Activated T-cell treated with anti-CD3 and anti-CD28 coated beads, Interleukin-2, amount 50 U/mL, for 48 hours (primary cell): ENCODE measurements at regions not wholly inside any gene's neighbourhood (a gene's known extent, or its start where the extent isn't known, plus 50 kb on each side); places are given as distances from the start of the nearest gene placed in this dataset.

ENCODE experiments used
- DNase-seq, 2 experiments: peaks; one replicate each; pipeline ENCODE4 v3.0.0-alpha.2; 2020

DNA sequence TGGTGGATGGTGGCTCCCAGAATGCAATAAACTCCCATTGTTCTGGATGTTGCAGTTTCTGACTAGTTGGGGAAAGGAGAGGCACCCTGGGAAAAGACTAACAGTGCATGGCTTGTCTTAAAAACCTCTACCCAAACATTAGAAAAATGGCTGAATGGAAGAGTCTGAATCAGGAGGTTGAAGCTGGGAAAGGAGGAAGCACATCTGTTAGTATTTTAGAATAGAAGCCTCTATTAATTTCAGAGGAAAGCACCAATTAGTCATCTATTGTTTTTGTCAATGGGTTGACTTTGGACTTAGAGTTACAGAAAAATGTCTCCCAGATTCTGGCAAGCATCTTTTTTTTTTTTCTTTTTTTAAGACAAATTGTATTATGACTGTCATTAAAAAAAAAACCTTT lies 56.1 kb upstream of the ELMO1 start:
- no peak for DNase-seq

DNA sequence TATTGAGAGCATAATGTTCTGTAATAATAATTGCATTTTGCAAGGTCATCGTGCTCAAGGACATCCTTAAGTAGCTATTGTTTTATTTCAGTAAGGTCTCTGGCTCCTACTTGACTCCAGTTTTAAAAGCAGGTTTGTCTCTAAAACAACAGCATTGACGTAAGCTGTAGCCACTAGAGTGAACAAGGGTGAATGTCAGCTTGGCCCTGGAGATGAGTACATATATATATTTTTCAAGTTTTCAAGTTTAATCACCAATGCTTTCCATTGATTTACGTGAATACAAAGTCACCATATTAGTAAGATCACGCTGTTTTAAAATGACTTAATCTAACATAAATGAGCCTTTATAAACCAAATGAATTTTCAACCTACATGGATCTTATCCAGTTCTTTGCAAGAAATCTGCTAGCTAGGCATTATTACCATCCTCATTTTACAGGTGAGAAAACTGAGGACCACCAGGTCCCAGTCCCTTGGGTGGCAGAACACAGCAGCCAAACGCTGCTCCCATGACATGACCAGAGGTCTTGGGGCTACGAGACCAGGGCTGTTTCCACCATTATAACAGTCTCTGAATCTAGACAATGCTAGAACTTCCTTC lies 57.2 kb upstream of the ELMO1 start:
- no peak for DNase-seq

DNA sequence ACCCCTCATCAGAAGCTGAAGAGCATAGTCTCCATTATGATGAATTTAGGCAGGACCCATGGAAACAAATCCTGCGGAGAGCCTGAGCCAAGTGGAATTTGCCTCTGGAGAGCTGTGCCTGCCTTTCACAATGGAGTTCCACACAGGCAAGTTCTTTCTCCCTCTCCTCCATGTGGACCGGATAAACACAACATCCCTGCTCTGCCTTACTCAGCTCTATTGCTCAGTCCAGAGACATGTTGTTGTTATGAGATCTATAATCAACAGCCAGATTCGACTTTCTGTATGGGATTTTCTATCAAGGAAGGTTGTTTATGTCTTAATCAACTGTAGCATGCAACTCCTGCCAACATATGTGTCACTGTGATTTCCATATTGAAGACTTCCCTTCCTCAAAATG lies 59.5 kb upstream of the ELMO1 start:
- no peak for DNase-seq

DNA sequence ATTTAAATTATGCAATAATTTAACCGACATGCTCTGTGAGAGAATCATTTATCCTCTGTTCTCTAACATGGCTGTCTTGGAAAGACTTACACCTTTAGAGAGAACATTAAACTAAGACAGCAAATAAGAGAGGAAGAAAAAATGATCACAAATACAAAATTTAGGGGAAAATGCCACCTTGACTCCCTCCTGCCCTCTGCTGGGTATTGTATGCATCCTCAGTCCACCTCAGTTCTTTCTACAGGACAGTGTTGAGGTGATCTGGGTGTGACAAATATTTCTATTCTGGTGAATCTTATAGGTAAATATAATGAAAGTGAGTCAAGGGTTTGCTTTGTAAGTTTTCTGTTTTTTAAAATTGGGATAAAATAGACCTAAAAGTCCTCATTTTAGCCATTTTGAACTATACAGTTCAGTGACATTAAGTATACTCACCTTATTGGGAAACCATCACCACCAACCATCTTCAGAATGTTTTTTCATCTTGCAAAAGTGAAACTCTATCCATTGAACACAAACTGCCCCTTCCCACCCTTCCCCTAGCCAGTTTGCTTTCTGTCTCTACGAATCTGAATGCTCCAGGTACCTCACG lies 61.5 kb upstream of the ELMO1 start:
- DNase-seq: peak in 1 of 2 experiments; percentile 30

DNA sequence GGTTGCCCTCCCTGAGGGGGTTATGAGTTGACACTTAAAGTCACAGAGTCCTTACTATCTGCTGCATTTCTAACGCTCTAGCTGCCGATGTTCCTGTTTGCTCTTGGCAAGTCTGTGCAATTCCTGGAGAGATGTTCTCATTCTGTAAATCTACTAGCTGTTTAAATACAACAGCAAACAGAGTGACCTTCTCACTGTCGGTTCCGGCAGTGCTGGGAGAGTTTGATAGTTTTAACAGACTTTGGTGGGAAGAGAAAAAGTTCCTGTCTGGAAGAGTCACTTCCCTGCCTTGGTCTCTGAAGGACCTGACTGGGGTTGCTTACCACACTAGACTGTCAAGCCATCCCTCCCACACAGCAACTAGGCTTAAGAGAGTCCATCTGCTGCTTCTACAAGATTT lies 63.3 kb upstream of the ELMO1 start:
- no peak for DNase-seq

DNA sequence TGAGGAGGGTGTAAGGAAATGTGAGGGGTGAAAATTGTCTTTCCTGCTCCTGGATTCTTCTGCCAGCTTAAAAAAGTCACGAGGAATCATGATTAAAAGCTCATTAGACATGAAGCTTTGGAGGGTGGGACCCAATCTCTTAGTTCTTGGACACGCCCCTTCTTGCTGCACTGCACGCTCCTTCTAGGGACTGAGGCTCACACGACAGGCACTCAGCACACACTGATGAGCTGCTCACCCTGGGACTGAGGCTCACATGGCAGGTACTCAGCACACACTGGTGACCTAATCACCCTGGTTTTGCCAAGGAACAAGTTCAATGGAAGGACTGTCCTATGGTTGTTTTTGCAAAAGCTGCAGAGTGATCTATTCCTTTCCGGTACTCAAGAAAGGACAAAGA lies 65.8 kb upstream of the ELMO1 start:
- DNase-seq: no peak

DNA sequence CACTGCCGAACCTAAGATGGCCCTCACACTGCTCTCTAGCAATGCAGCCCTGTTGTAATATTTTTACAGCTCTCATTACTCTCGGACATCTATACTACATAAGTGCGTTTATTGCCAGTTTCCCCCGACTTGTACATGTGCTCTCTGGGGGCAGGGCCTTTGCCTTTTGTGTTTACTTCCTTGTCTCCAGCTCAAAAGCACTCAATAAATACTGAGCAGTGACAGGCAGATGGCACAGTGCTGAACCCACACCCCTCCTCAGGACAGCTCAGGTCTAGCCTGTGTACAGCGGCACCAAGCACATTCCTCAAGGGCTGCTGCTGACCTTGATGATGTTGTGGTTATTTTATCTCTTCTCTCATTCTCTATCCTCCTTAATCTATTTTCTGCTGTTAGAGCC lies 68.0 kb upstream of the ELMO1 start:
- DNase-seq: no peak

DNA sequence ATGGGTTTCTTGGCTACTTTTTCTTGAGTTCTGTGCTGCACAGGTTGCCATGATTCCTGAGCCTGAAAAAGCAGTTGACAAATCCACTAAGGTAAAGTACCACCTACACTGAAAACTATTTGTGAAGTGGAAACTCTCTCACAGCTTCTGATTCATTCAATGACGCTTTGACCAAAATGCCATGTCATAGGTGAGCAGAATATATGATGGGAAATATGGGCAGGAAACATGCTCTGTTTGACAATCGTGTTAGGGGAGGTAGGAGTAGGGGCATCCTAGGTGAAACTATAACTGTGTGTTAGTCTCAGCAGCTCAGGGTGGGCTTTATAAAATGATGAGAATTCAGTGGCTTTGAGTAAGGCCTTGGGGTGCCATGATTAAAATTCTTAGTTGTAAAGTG lies 69.6 kb upstream of the ELMO1 start:
- DNase-seq: no peak

DNA sequence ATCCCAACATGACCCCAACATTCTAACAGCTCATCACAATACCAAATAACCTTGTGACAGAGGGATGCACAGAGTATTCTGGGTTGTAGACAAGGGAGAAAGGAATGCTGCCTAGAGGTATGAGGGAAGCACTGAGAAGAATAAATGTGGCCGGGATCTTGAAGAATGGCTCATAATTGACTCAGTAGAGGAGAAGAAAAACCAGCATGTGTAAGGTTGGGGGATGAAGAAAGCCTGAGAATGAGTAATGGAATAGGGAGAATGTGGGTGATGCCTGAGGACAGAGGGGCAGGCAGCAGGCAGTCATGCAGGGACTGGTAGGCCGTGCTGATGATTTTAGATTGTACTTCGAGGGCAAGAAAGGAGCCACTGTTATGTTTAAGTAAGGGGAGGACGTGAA lies 75.4 kb upstream of the ELMO1 start:
- DNase-seq: no peak

DNA sequence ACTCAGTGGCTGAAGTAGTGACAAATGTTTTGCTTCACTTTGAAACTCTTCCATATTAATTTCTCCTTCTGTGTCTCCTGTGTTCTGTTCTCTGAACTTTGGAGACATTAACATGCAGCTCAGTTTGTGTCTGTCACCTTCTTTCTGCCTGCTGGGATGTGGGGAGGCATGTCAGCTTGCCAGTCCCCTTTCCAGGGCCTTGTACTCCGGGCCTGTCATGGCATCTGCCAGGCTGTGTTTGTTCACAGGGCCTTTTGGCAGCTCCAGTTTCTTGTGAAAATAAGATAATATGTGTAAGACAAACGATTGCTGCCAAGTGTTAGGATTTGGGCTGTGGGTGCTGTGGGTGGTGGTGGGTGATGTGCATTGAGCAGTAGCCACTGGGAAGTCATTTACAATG lies 76.1 kb upstream of the ELMO1 start:
- DNase-seq: no peak

DNA sequence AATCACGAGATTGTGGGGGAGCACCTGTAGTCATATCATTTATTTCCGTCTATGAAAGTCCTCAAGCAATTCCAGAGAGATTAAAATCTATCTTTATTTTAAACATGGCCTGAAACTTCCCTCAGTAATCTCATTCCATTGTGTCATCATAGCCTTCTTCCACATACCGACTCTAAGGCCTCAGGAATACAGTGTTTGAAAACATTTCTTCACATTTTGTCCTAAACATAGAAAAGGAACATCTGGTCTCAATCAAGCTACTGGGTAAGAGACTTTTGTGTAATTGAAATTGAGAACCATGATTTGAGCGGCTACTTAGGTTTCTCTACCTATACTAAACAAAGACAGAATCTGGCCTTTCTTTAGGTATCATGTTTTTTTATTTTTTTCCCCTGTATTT lies 78.0 kb upstream of the ELMO1 start:
- DNase-seq: no peak

DNA sequence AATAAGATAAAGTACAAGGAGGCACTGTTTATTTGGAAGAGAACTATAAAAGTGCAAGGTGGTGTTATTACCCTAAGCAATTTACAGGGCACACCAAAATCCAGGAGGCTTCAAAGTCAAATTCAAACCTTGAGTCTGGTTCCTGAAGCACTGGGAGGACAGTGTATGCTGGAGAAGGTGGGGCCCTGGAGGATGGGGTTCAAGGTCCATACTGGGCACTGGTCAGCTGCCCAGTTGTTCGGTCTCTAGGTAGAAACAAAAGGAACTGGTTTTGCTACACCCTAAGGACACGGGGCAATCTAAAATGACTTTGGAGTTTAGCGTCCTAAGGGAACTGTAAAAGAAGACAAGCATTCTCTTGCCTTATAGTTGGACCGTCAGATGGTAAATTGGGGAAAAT lies 78.4 kb upstream of the ELMO1 start:
- DNase-seq: no peak

DNA sequence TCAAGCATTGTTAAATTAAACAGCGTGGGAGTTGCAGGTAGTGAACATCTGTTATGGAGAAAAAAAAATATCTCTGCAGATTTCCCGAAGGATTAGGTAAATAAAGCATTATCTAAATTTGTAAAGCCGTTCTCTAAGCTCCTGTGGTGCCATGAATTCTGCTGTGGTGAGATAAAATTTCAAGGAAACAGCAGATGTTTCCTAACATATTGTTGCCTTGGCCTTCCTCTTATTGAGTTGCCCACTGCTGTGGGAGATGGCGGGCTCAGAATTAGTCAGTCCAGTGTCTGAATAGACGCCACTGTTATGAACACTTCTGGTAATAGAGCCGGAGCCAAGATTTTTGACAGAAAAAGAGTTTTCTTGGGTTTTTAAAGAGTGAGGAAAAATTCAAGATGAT lies 82.6 kb upstream of the ELMO1 start:
- no peak for DNase-seq

DNA sequence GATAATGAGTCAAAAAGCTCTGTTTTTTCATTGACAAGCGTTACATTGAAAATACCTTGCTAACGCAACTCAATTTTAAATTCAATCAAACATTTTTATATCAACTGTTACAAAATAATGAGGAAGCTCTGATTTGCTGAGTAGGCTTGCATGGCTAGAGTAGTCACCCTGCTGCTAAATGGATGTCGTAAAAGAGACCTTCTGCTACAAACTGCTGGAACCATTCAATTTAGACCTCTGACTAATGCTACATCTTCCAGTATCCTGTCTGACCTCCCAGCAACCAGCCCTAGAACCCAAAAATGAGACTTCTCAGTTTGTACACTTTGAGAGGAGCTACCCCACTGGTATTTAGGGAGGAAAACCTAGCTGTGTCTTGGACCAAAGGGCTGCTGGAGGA lies 84.0 kb upstream of the ELMO1 start:
- no peak for DNase-seq

DNA sequence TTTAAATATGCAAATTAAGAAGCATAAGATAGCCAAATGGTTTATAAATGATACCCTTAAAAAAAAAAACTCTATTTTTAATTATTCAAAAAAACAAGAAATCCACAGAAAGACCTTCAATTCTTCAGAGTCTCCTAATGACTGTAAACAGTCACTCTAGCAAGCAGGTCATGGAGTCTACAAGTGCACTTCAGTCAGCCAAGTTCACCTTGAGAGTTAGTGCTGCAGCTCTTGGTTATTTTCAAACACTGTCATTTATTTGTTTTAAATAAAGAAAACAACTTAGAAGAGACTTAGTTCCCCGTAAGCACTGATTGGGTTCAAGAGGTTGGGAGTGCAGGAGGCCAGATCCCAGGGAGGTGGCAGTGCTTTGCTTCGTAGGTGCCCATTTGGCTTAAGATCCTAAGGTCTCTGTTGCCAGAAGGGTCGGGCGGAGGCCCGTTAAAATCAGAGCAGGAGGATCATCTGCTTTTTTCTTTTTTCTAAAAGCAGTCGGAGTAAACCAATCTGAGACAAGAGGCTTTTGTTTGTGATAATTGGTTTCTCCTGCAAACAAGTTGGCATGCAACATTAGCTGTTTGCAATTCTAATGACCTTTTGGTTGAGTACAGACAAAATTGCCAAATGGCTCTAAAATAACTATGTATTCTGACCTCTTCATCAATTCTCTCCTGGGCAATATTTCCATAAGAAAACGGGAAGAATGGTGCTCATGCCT lies 86.4 kb upstream of the ELMO1 start:
- DNase-seq: no peak

DNA sequence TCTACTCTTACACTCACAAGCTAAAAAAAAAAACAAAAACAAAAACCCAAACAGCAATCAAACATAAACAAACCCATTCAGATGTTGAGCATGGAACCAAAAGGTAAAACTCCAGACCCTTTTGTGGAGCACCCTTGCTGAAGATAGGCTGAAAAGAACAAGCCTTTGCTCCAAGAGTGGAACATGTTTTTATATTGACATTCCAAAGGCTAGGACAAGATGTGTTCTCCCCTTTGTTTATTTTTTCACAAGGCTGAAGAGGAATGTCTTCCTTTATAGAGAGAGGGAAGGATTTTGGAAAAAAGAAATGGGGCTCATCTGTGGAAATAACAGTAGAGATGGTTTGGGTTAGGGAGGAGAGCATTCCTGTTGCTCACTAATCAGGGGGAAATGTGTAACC lies 87.2 kb upstream of the ELMO1 start:
- no peak for DNase-seq

DNA sequence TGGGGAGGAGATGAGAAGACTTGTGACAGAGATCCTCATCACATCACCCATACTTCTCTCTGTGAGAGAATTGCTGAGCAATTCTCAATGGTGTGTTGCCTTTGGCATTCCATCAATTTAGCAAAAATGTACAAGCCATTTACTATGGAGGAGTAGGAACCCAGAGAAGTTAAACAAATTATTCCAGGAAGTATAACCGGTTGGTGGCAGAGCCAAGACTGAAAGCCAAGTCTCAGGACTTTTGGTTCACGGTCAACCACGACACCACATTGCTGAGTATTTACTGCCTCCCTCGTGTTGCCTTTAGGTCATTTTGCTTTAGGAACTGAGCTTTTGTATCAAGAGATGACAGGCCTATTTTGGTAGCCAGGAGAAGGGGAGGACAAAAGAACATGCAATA lies 88.0 kb upstream of the ELMO1 start:
- no peak for DNase-seq

DNA sequence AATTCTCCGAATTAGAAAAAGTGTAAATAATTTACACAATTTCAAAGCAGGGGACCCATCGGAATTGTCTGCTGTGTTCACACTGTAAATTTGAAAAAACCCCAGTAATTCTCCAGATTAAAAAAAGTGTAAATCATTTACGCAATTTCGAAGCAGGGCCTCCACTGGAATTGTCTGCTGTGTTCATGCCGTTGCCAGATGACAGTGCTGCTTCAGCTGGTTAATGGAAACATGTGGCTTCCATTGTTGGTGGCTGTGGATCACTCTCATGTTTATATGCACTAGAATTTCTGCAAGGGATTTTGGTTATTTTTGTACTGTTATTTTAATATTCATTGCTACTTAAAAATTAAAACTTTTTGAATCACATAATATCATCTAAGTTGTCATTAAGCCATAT lies 88.8 kb upstream of the ELMO1 start:
- no peak for DNase-seq

DNA sequence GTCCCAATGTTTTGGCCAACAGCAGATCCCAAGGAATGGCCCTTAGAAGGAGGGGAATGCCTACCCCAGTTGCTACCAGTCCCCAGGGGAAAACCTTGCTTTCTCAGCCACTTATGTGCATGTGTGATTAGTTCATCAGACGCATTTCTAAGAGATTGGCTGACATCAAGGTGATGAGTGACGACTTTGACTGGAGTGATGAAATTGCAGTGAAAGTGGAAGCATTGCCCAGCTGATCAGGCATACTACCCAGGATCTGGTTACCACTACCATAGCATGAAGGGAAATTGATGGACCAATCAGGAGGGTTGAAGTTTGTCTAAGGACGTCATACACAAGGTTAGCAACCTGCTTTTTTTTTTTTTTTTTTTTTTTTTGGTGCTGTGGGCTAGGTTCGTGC lies 90.3 kb upstream of the ELMO1 start:
- DNase-seq: no peak

DNA sequence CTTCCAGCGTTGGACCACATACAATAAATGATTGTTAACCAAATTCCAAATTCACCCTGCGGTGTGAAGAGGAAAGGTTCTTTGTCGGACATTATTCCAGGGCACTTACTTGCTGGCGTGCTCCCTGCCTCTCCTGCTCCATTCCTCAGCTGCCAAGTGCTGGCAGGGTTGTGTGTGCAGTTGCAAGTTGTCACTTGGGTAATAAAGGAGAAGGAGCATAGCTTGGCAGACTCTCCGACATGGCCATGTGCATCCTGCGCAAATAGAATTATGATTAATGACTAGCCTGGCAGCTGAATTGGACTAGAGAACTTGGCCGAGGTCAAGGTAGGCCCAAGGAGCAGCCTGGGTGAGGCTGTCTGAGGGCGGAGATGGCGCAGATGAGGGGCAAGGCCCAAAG lies 92.3 kb upstream of the ELMO1 start:
- DNase-seq: no peak

DNA sequence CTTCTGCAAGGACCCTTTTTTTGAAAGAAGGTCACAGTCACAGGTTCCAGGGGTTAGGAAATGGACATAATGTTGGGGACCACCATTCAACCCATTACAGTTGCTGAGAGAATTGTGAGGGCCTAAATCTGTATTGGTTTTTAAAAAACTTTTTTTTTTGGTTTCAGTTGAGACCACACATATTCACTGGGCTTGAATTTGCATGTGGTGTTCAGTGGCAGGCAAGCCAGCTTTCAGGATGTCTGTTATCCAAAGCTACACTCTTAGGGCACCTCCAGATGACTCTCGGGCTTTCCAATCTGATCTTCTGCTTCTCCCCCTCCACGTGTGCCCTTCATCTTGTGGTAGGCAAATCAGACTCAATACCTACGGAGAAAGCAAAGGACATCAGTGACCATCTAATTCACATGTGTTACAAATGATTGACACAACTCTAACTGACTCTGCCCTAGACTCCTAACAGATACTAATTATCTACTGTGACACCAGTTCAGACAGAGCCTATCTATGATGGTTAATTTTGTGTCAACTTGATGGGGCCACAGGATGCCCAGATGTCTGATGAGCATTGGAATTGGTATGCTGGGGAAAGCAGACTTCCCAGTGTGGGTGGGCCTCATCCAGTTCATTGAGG lies 93.3 kb upstream of the ELMO1 start:
- DNase-seq: no peak

DNA sequence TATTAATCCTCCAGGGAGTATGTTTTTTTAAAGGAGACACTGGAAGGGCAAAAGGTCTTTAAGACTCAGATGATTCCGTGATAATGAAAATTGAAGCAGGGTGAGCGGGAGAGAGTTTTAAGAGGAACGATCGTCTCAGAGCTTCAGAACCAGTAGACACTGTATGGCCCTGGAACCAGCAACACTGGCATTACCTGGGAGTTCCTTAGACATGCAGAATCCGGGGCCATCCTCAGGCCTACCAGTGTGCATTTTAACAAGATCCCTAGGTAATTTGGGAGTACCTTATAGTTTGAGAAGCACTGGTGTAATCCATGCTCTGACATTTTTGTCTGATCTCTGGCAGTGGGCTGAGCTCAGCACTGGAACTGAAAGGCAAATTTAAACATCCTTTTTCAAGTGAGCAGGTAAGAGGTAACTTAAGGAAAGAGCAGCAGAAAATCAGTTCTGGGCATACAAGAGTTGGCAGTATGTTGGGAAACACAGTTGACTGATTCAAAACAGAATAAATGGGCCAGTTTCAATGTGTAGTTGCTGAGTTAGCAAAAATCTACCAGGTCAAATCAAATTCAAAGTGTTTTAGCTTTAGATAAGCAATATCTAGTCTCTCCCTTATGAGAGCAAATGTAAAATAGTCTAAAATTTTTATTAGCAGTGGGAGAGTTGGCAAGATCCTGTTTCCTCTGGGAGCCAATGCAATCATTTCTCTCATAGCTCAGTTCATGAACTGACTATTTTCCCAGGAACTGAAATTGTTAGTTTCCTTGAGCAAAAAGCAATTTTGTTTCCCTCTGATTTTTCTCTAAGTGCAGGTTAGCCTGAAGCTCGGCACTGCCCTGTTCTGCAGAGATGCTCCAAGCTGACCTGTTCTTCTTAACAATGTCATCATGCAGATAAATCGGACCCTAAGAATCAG lies 97.2 kb upstream of the ELMO1 start:
- DNase-seq: no peak

DNA sequence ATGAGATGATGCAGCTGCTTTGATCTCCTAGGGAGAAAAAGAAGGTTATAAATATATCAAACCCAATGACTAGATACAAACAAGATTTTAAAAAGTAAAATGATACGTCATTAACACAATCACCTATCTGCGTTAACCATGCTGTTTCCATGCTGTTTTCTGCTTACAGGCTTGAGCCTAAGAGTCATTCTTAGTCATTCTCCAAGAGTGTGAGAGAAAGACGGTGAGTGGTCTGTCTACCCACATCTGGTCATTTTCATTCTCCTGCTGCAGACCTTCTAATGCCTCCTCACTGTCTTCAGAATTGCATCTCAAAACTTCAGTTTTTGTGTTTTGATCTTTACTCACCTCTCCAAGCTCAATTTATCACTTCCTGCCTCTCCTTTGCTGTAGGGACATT lies 98.0 kb upstream of the ELMO1 start:
- no peak for DNase-seq
